ENCODE measurements at regions not wholly inside any gene's neighbourhood (a gene's known extent, or its start where the extent isn't known, plus 50 kb on each side); places are given as distances from the start of the nearest gene placed in this dataset.

DNA sequence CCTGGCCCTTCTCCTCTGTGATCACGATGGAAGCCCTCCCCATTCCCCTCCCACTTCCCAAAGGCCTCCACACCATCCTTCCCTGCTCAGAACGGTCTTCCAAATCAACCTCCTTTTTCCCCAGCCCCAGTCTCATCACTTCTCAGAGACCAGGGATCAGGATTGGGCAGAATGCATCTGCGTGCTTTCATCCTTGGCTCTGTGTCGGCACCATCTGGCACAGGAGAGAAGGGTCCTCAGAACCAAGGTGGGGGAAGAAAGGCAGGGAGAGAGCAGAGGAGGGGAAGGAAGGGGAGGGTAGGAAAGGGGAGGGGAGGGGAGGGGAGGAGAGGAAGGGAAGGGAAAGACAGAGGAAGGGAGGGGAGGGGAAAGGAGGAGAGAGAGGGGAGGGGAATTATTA is 52.4 kb upstream of the FICD start:
- H3K4me1 Mint-ChIP-seq (ENCODE audit: low read depth) = no peaks in the 10 kb centered on the region
- no peaks in the 10 kb centered on the region for H3K9me3 Mint-ChIP-seq (ENCODE audit: insufficient read depth)
- ChIA-PET CTCF (no interaction called here), POLR2A (no interaction called here)
- H3K36me3 Mint-ChIP-seq (ENCODE audit: low read depth) = no peaks in the 10 kb centered on the region
- no peak overlapping the region for H3K27ac Mint-ChIP-seq
- no peak for ATAC-seq
- no peaks in the 10 kb centered on the region for H3K27me3 Mint-ChIP-seq (ENCODE audit: low read depth)
- H3K4me3 Mint-ChIP-seq = no peak overlapping the region
- DNase-seq = no peak

- Mint-ChIP-seq H3K4me3 (no peak overlapping the region), H3K9me3 (ENCODE audit: insufficient read depth) (no peaks in the 10 kb centered on the region), H3K4me1 (ENCODE audit: low read depth) (no peaks in the 10 kb centered on the region), H3K27me3 (ENCODE audit: low read depth) (no peaks in the 10 kb centered on the region), H3K36me3 (ENCODE audit: low read depth) (no peaks in the 10 kb centered on the region), H3K27ac (no peak overlapping the region)
- ChIA-PET POLR2A (no interaction called here), CTCF (no interaction called here)
- DNase-seq = no peak
- ATAC-seq = no peak
These were observed 53.9 kb upstream of the FICD start for GRCh38 chr12:108461058-108461660.

DNA sequence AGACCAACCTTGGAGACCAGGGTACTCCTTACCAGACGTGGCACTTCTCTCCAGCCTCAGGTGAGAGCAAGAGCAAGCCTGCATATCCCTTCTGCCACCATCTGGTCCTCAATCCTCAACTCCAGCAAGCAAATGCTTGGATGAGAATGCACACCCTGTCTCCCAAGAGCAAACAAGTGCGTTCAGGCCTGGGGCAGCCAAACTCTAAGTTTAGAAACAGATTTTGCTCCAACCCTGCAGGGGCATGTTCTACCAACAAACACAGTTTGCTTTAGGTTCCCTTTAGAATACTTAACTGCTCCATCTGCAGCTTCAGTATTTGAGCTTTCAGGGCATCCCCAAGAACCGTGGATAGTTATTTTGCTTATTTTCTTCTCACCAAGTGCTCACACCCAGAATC is 55.9 kb upstream of the FICD start:
- Mint-ChIP-seq H3K27me3 (ENCODE audit: low read depth) (peaks cover 7% of the 10 kb centered on the region), H3K36me3 (ENCODE audit: low read depth) (no peaks in the 10 kb centered on the region), H3K4me3 (no peak overlapping the region), H3K27ac (no peak overlapping the region), H3K9me3 (ENCODE audit: insufficient read depth) (no peaks in the 10 kb centered on the region), H3K4me1 (ENCODE audit: low read depth) (peaks cover 7% of the 10 kb centered on the region)
- ChIA-PET CTCF (no interaction called here), POLR2A (no interaction called here)
- DNase-seq (no peak), ATAC-seq (no peak)

- no peak overlapping the region for H3K4me3 Mint-ChIP-seq
- no peaks in the 10 kb centered on the region for H3K9me3 Mint-ChIP-seq (ENCODE audit: insufficient read depth)
- peaks cover 11% of the 10 kb centered on the region for H3K27me3 Mint-ChIP-seq (ENCODE audit: low read depth)
- no peak for DNase-seq
- no peaks in the 10 kb centered on the region for H3K36me3 Mint-ChIP-seq (ENCODE audit: low read depth)
- peaks cover 7% of the 10 kb centered on the region for H3K4me1 Mint-ChIP-seq (ENCODE audit: low read depth)
- ATAC-seq = no peak
- H3K27ac Mint-ChIP-seq = no peak overlapping the region
- POLR2A ChIA-PET = no interaction called here
- CTCF ChIA-PET = interaction anchor here (0.6 to 1.8 kb wide), 11 partner anchors 9 to 469 kb away, joined by 3 to 8 read pairs (median 3); no protein-coding TSS in a partner anchor
These were observed 57.2 kb upstream of the FICD start for GRCh38 chr12:108457734-108458361.

- Mint-ChIP-seq H3K9me3 (ENCODE audit: insufficient read depth) (no peaks in the 10 kb centered on the region), H3K36me3 (ENCODE audit: low read depth) (no peaks in the 10 kb centered on the region), H3K27me3 (ENCODE audit: low read depth) (peaks cover 13% of the 10 kb centered on the region), H3K27ac (no peak overlapping the region), H3K4me3 (no peak overlapping the region), H3K4me1 (ENCODE audit: low read depth) (peaks cover 7% of the 10 kb centered on the region)
- ChIA-PET POLR2A (no interaction called here), CTCF (interaction anchor here (0.6 to 1.8 kb wide), 13 partner anchors 9 to 468 kb away, joined by 3 to 8 read pairs (median 3); no protein-coding TSS in a partner anchor)
- ATAC-seq (peak; percentile 76), DNase-seq (peak; percentile 42)
These were observed 57.9 kb upstream of the FICD start for GRCh38 chr12:108457006-108457733.

DNA sequence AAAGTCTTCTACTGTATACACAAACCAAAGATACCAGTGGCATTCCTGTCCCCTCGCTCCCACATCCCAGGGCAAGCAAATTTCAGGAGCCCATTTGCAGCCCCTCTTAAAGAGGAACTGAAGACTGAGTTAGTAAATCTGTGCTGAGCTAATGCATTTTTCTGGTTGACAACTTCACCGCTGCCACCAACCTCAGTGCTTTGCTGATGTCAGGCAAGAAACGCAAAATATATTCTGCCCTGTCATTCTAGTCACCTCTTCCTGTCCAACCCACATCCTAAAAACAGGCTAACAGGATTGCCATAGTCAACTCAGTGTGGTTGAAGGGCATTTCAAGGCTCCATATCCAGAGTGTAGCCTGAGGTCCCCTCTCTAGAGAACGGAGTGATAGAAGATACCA is 59.4 kb upstream of the FICD start:
- Mint-ChIP-seq H3K36me3 (ENCODE audit: low read depth) (no peaks in the 10 kb centered on the region), H3K4me1 (ENCODE audit: low read depth) (peaks cover 7% of the 10 kb centered on the region), H3K9me3 (ENCODE audit: insufficient read depth) (no peaks in the 10 kb centered on the region), H3K4me3 (no peak overlapping the region), H3K27ac (no peak overlapping the region), H3K27me3 (ENCODE audit: low read depth) (peaks cover 13% of the 10 kb centered on the region)
- POLR2A ChIA-PET = no interaction called here
- CTCF ChIA-PET = no interaction called here
- no peak for ATAC-seq
- DNase-seq = no peak

- Mint-ChIP-seq H3K27ac (no peak overlapping the region), H3K36me3 (ENCODE audit: low read depth) (no peaks in the 10 kb centered on the region), H3K4me1 (ENCODE audit: low read depth) (peaks cover 7% of the 10 kb centered on the region), H3K27me3 (ENCODE audit: low read depth) (peaks cover 13% of the 10 kb centered on the region), H3K4me3 (no peak overlapping the region), H3K9me3 (ENCODE audit: insufficient read depth) (no peaks in the 10 kb centered on the region)
- CTCF ChIA-PET = no interaction called here
- DNase-seq = no peak
- no peak for ATAC-seq
- POLR2A ChIA-PET = no interaction called here
These were observed 60.4 kb upstream of the FICD start for GRCh38 chr12:108454539-108455139.

DNA sequence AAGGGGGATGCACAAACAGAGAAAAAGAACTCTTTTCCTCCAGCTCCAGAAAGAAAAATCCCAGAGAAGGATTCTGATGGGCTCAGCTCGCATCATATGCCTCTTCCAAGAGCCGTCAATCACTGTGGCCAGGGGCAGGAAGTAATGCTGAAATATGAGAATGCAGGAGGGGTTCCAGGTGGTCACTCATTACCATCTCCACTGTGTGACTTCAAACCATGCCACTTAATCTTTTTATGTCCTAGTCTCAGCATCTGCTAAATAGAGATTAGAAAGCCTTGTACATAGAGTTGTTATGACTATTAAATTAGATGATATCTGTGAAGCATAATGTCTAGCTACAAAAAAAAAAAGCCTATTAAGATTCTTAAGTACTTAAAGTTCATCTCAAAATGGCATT is 65.6 kb upstream of the FICD start:
- Mint-ChIP-seq H3K27me3 (ENCODE audit: low read depth) (peaks cover 23% of the 10 kb centered on the region), H3K4me3 (no peak overlapping the region), H3K36me3 (ENCODE audit: low read depth) (no peaks in the 10 kb centered on the region), H3K4me1 (ENCODE audit: low read depth) (no peaks in the 10 kb centered on the region), H3K27ac (no peak overlapping the region), H3K9me3 (ENCODE audit: insufficient read depth) (no peaks in the 10 kb centered on the region)
- ATAC-seq (no peak), DNase-seq (no peak)
- CTCF ChIA-PET = no interaction called here
- POLR2A ChIA-PET = no interaction called here

DNA sequence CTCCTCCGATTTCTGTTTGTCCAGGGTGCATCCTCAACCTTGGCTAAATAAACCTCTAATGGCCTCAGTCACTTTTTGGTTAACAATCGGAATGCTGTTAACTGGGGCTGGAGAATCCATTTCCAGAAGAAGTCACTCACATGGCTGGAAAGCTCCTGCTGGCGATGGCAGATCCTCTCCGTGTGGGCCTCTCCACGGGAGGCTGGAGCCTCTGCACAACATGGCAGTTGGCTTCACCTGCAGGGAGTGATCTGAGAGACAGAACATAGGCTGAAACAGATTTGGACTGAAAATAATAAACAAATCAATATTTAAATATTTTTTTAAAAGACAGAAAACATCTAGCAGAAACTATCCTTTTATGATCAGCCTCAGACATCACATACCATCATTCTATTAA is 66.8 kb upstream of the FICD start:
- no peak overlapping the region for H3K4me3 Mint-ChIP-seq
- ChIA-PET CTCF (no interaction called here), POLR2A (no interaction called here)
- DNase-seq (no peak), ATAC-seq (no peak)
- no peaks in the 10 kb centered on the region for H3K36me3 Mint-ChIP-seq (ENCODE audit: low read depth)
- peaks cover 18% of the 10 kb centered on the region for H3K27me3 Mint-ChIP-seq (ENCODE audit: low read depth)
- no peak overlapping the region for H3K27ac Mint-ChIP-seq
- no peaks in the 10 kb centered on the region for H3K4me1 Mint-ChIP-seq (ENCODE audit: low read depth)
- H3K9me3 Mint-ChIP-seq (ENCODE audit: insufficient read depth) = no peaks in the 10 kb centered on the region

GRCh38 chr12:108447168-108447832 is 67.8 kb upstream of the FICD start:
- no peak for ATAC-seq
- DNase-seq = no peak
- Mint-ChIP-seq H3K27me3 (ENCODE audit: low read depth) (peaks cover 16% of the 10 kb centered on the region), H3K9me3 (ENCODE audit: insufficient read depth) (no peaks in the 10 kb centered on the region), H3K27ac (no peak overlapping the region), H3K36me3 (ENCODE audit: low read depth) (no peaks in the 10 kb centered on the region), H3K4me3 (no peak overlapping the region), H3K4me1 (ENCODE audit: low read depth) (no peaks in the 10 kb centered on the region)
- ChIA-PET CTCF (no interaction called here), POLR2A (no interaction called here)

DNA sequence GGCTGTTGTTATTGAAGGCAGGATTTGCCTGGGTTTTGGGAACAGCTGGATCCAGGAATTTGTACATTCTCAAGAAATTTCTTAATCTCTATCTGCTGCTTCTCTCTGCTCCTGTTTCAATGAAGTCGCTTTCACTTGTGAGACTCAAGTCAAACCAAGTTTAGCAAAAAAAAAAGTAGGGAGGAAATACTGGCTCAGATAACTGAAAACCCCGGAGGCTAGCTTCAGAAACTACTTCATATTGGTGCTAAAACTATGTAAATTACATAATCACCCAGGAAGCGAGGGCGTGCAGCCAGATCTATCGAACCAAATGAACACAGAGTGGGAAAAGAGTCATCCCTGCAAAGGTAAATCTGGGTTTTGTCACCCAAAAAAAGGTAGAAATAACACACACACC is 68.3 kb upstream of the FICD start:
- Mint-ChIP-seq H3K4me3 (no peak overlapping the region), H3K27me3 (ENCODE audit: low read depth) (peaks cover 21% of the 10 kb centered on the region), H3K27ac (no peak overlapping the region), H3K9me3 (ENCODE audit: insufficient read depth) (no peaks in the 10 kb centered on the region), H3K36me3 (ENCODE audit: low read depth) (no peaks in the 10 kb centered on the region), H3K4me1 (ENCODE audit: low read depth) (no peaks in the 10 kb centered on the region)
- POLR2A ChIA-PET = interaction anchor here (0.6 kb wide), 1 partner anchor 397 kb away, joined by 3 read pairs; no protein-coding TSS in a partner anchor
- DNase-seq = no peak
- no peak for ATAC-seq
- CTCF ChIA-PET = no interaction called here

GRCh38 chr12:108442910-108443309 is 72.2 kb upstream of the FICD start:
- DNase-seq (no peak), ATAC-seq (no peak)
- CTCF ChIA-PET = no interaction called here
- H3K4me1 Mint-ChIP-seq (ENCODE audit: low read depth) = no peaks in the 10 kb centered on the region
- no peak overlapping the region for H3K4me3 Mint-ChIP-seq
- peaks cover 24% of the 10 kb centered on the region for H3K27me3 Mint-ChIP-seq (ENCODE audit: low read depth)
- no peaks in the 10 kb centered on the region for H3K9me3 Mint-ChIP-seq (ENCODE audit: insufficient read depth)
- POLR2A ChIA-PET = no interaction called here
- no peak overlapping the region for H3K27ac Mint-ChIP-seq
- H3K36me3 Mint-ChIP-seq (ENCODE audit: low read depth) = no peaks in the 10 kb centered on the region

Measured in activated CD8-positive, alpha-beta T cell treated with anti-CD3 and anti-CD28 coated beads, Interleukin-2, amount 10 ng/mL, durations not matched to agents 7 days and 5 days (primary cell).